ENCODE measurements at regions not wholly inside any gene's neighbourhood (a gene's known extent, or its start where the extent isn't known, plus 50 kb on each side); places are given as distances from the start of the nearest gene placed in this dataset.
"Not testable (repeated sequence)": the region's sequence is repeated elsewhere in the genome, so short reads cannot be mapped to it uniquely, and the experiment has no call there.

GRCh38 chr10:9535744-9536143 lies 1481.3 kb downstream of the GATA3 start:
- no peaks in the 10 kb centered on the region for H3K4me1 Mint-ChIP-seq
- no peaks in the 10 kb centered on the region for H3K27me3 Mint-ChIP-seq
- H3K36me3 Mint-ChIP-seq (ENCODE audit: low read depth), result no peaks in the 10 kb centered on the region
- ATAC-seq (no peak), DNase-seq (no peak)
- ChIA-PET POLR2A (no interaction called here), CTCF (no interaction called here)
- no peak overlapping the region for H3K27ac Mint-ChIP-seq
- H3K4me3 Mint-ChIP-seq, result no peak overlapping the region
- H3K9me3 Mint-ChIP-seq (ENCODE audit: low read depth), result no peaks in the 10 kb centered on the region
- intact Hi-C loops (cut with DNase I, micrococcal nuclease), result no loop called here

- no peak for DNase-seq
- no peaks in the 10 kb centered on the region for H3K4me1 Mint-ChIP-seq
- no peaks in the 10 kb centered on the region for H3K9me3 Mint-ChIP-seq (ENCODE audit: low read depth)
- ATAC-seq, result no peak
- no peak overlapping the region for H3K27ac Mint-ChIP-seq
- H3K36me3 Mint-ChIP-seq (ENCODE audit: low read depth), result no peaks in the 10 kb centered on the region
- no peak overlapping the region for H3K4me3 Mint-ChIP-seq
- CTCF ChIA-PET, result no interaction called here
- intact Hi-C loops (cut with DNase I, micrococcal nuclease), result no loop called here
- peaks cover 10% of the 10 kb centered on the region for H3K27me3 Mint-ChIP-seq
- POLR2A ChIA-PET, result no interaction called here
Measured at GRCh38 chr10:9545073-9545472, 1472.6 kb upstream of the CELF2 start.

- no peak overlapping the region for H3K4me3 Mint-ChIP-seq
- CTCF ChIA-PET, result interaction anchor here (0.6 kb wide), 1 partner anchor 16 kb away, joined by 3 read pairs; no protein-coding TSS in a partner anchor
- no peaks in the 10 kb centered on the region for H3K36me3 Mint-ChIP-seq (ENCODE audit: low read depth)
- peaks cover 6% of the 10 kb centered on the region for H3K27me3 Mint-ChIP-seq
- no peak for DNase-seq
- no peaks in the 10 kb centered on the region for H3K4me1 Mint-ChIP-seq
- ATAC-seq, result no peak
- POLR2A ChIA-PET, result no interaction called here
- intact Hi-C loops (cut with DNase I, micrococcal nuclease), result no loop called here
- no peak overlapping the region for H3K27ac Mint-ChIP-seq
- H3K9me3 Mint-ChIP-seq (ENCODE audit: low read depth), result peaks cover 6% of the 10 kb centered on the region
Measured at GRCh38 chr10:9547936-9548904, 1469.5 kb upstream of the CELF2 start.

DNA sequence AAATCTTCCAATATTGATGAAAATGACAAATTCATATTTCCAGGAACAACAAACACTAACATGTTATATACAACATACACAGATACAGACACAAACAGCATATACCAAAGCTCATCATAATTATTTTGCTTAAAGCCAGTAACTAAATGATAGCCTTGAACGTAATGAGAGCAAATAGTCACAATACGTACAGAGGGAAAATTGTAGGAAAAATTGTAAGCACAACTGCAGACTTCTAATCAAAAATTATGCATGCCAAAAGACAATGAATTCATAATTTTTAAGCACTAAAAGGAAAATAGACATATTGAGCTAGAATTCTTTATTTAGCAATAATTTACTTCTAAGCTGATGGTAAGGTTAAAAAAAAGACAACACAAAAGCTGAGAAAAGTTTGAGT lies 1466.9 kb upstream of the CELF2 start:
- Mint-ChIP-seq H3K36me3 (ENCODE audit: low read depth) (no peaks in the 10 kb centered on the region), H3K4me1 (no peaks in the 10 kb centered on the region), H3K27me3 (peaks cover 6% of the 10 kb centered on the region), H3K27ac (no peak overlapping the region), H3K9me3 (ENCODE audit: low read depth) (peaks cover 6% of the 10 kb centered on the region), H3K4me3 (no peak overlapping the region)
- ChIA-PET POLR2A (no interaction called here), CTCF (interaction anchor here (1.2 to 1.5 kb wide), 2 partner anchors 21 to 79 kb away, joined by 3 read pairs; no protein-coding TSS in a partner anchor)
- no peak for DNase-seq
- intact Hi-C loops (cut with DNase I, micrococcal nuclease), result no loop called here
- no peak for ATAC-seq

DNA sequence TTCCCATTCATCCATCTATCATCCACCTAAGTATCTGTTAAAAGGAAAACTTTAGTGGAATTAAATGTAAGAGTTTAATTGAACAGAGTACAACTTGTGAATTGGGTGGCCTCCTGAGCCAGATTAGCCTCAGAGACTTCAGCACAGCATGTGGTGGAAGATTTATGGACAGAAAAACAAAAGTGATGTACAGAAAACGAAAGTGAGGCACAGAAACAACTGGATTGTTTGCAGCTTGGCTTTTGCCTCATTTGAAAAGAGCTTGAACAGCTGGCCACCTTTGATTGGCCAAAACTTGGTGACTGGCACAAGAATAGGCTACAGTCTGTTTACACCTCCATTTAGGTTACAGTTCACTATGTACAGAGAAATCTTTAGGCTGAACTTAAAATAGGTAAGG lies 1463.4 kb upstream of the CELF2 start:
- POLR2A ChIA-PET, result no interaction called here
- H3K36me3 Mint-ChIP-seq (ENCODE audit: low read depth), result no peaks in the 10 kb centered on the region
- DNase-seq (no peak), ATAC-seq (no peak)
- no peak overlapping the region for H3K4me3 Mint-ChIP-seq
- H3K27me3 Mint-ChIP-seq, result peaks cover 6% of the 10 kb centered on the region
- H3K9me3 Mint-ChIP-seq (ENCODE audit: low read depth), result peaks cover 6% of the 10 kb centered on the region
- intact Hi-C loops (cut with DNase I, micrococcal nuclease), result no loop called here
- H3K27ac Mint-ChIP-seq, result no peak overlapping the region
- CTCF ChIA-PET, result no interaction called here
- no peaks in the 10 kb centered on the region for H3K4me1 Mint-ChIP-seq

DNA sequence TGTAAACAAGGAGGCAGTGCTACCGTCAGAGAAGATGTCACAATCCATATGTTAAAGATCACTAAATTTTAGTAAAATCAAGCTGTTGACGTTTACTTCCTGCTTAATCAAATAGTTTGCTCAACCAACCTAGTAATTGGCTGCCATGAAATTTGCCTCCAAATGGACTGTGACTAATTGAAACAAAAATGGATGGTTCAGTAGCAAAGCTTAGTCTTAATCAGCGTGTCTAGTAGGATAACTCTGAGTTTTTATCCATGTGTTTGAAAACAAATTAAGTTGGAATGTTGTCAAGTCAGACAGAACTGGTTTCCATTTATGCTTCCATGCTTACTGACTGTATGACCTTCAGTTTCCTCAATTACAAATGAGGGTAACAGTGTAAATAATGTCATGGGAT lies 1456.7 kb upstream of the CELF2 start:
- Mint-ChIP-seq H3K4me3 (no peak overlapping the region), H3K9me3 (ENCODE audit: low read depth) (no peaks in the 10 kb centered on the region), H3K4me1 (no peaks in the 10 kb centered on the region), H3K27ac (no peak overlapping the region), H3K27me3 (no peaks in the 10 kb centered on the region), H3K36me3 (ENCODE audit: low read depth) (no peaks in the 10 kb centered on the region)
- CTCF ChIA-PET, result no interaction called here
- POLR2A ChIA-PET, result no interaction called here
- DNase-seq (no peak), ATAC-seq (no peak)
- intact Hi-C loops (cut with DNase I, micrococcal nuclease), result no loop called here

DNA sequence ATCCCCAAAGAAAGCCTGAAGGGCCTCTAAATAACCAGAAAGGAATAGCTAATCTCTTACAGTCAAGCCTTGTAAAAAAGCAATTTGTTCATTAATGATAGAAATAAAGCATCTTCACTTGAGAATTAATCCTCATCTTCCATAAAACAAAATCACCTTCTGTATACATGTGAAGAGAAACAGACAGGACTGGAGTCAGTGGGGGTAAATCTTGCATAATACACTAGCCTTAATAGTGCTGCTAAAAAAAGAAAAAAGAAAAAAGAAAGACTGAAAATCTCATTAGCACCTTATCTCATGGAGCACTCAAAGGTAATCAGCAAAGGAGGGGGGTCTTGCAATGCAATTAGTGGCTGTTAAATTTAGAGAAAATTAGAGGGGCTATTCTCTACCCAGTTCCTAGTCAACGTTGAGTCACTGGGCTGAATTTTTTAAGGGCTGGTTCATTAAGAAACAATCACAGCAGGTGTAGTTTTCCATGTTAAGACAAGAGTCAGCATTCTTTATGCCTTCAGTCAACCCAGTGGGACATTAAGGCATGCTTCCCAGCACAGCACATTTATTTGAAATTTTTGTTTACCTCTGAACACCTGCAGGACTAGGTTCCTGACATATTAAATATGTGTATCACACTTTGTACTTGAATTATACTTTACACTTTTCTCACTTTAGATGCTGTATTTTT lies 1455.7 kb upstream of the CELF2 start:
- ChIA-PET POLR2A (no interaction called here), CTCF (no interaction called here)
- H3K27me3 Mint-ChIP-seq, result no peaks in the 10 kb centered on the region
- no peaks in the 10 kb centered on the region for H3K4me1 Mint-ChIP-seq
- ATAC-seq (no peak), DNase-seq (no peak)
- H3K36me3 Mint-ChIP-seq (ENCODE audit: low read depth), result no peaks in the 10 kb centered on the region
- intact Hi-C loops (cut with DNase I, micrococcal nuclease), result no loop called here
- H3K27ac Mint-ChIP-seq, result no peak overlapping the region
- no peak overlapping the region for H3K4me3 Mint-ChIP-seq
- H3K9me3 Mint-ChIP-seq (ENCODE audit: low read depth), result no peaks in the 10 kb centered on the region

DNA sequence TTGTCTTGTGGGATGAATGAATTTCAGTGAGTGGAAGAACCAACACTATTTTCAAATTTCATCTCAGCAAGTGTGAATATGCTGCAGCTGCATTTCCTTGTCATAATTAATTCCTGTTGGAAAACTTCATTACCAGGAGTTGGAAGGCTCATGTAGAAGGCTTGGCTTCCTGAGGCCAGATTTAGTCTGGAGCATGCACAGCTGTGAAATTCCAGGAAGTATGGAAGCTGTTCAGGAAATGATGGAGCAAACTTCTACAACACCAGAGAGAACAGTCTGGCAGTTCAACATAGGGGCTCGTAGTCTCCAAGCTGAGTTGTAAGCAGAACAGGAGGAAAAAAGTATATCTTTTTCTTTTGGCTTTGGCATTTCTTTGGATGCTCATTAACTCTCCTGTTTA lies 1439.9 kb upstream of the CELF2 start:
- Mint-ChIP-seq H3K4me3 (no peak overlapping the region), H3K9me3 (ENCODE audit: low read depth) (no peaks in the 10 kb centered on the region), H3K27me3 (peaks cover 4% of the 10 kb centered on the region), H3K4me1 (no peaks in the 10 kb centered on the region), H3K27ac (no peak overlapping the region), H3K36me3 (ENCODE audit: low read depth) (no peaks in the 10 kb centered on the region)
- intact Hi-C loops (cut with DNase I, micrococcal nuclease), result no loop called here
- POLR2A ChIA-PET, result no interaction called here
- CTCF ChIA-PET, result interaction anchor here (0.6 to 0.7 kb wide), 2 partner anchors 435 to 1831 kb away, joined by 3 read pairs; no protein-coding TSS in a partner anchor
- DNase-seq, result no peak
- ATAC-seq, result no peak

DNA sequence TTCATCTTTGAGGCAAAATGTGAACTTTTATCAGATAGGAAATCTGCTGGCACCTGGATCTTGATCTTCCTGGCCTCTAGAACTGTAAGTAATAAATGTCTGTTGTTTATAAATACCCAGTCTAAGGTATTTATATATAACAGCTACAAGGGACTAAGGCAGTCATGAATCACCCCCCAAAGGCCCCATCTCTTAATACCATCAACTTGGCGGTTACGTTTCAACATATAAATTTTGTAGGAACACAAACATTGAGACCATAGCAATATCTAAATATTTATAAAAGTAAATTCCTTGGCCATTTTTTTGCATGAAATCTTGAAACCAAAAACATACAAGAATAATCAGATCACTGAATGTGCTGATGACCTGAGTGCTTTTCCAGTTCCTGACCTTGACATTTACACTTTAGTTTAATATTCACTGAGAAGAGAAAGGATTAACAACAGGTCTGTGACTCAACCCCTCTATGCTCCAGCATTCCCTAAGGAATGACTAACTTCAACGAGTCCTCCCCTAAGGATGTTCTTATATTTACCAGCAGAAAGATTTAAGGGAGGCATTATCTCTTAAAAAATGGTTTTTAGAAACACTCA lies 1438.5 kb upstream of the CELF2 start:
- intact Hi-C loops (cut with DNase I, micrococcal nuclease), result no loop called here
- ATAC-seq (no peak), DNase-seq (no peak)
- Mint-ChIP-seq H3K4me1 (no peaks in the 10 kb centered on the region), H3K4me3 (no peak overlapping the region), H3K9me3 (ENCODE audit: low read depth) (no peaks in the 10 kb centered on the region), H3K27ac (no peak overlapping the region), H3K36me3 (ENCODE audit: low read depth) (no peaks in the 10 kb centered on the region), H3K27me3 (peaks cover 2% of the 10 kb centered on the region)
- ChIA-PET CTCF (no interaction called here), POLR2A (no interaction called here)

DNA sequence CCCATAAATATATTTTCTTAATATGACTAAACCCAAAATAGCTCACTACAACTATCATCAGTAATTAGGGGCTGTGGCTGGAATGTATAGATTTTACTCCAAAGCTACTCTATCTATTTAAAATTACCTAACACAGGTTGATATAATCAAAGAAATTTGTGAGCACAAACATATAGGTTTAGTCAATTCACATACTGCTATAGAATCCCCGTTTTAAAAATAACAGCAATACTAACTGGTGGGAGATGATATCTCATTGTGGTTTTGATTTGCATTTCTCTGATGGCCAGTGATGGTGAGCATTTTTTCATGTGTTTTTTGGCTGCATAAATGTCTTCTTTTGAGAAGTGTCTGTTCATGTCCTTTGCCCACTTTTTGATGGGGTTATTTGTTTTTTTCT lies 1434.9 kb upstream of the CELF2 start:
- POLR2A ChIA-PET; ATAC-seq; H3K27ac Mint-ChIP-seq; H3K4me3 Mint-ChIP-seq; DNase-seq; H3K36me3 Mint-ChIP-seq (ENCODE audit: low read depth); intact Hi-C loops (cut with DNase I, micrococcal nuclease); H3K9me3 Mint-ChIP-seq (ENCODE audit: low read depth); CTCF ChIA-PET; H3K27me3 Mint-ChIP-seq; H3K4me1 Mint-ChIP-seq: not testable (repeated sequence)

DNA sequence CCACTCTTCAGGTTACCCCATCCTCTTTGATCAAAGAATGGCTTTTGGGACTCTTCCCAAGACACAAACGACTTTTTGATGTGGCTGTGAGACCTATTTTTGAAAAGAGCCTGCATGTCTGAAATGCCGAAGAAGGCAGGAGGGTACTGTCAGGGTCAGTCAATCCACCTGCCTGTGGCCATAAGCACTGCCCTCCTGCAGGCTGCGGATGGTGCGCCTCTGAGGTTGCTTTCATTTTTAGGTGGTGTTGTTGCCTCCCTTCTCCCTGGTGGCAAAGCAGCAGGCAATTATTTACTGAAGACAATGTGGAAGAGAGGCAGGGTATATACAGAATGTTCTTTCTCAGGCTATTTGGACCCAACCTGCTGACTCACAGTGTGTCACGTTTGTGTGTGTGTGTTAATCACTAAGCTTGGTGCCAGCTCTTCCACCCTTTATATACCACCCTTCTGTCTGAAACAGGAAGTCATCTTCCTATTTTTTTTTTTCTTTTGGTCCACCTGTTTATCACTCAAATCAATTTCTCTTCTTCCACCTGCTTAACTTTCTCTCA lies 1421.2 kb upstream of the CELF2 start:
- Mint-ChIP-seq H3K4me3 (no peak overlapping the region), H3K27me3 (peaks cover 7% of the 10 kb centered on the region), H3K4me1 (no peaks in the 10 kb centered on the region), H3K36me3 (ENCODE audit: low read depth) (no peaks in the 10 kb centered on the region), H3K9me3 (ENCODE audit: low read depth) (no peaks in the 10 kb centered on the region), H3K27ac (no peak overlapping the region)
- intact Hi-C loops (cut with DNase I, micrococcal nuclease), result no loop called here
- ATAC-seq, result no peak
- ChIA-PET CTCF (interaction anchor here (1.3 kb wide), 1 partner anchor 10 kb away, joined by 6 read pairs; no protein-coding TSS in a partner anchor), POLR2A (no interaction called here)
- no peak for DNase-seq
